ENCODE measurements at regions not wholly inside any gene's neighbourhood (a gene's known extent, or its start where the extent isn't known, plus 50 kb on each side); places are given as distances from the start of the nearest gene placed in this dataset.

DNA sequence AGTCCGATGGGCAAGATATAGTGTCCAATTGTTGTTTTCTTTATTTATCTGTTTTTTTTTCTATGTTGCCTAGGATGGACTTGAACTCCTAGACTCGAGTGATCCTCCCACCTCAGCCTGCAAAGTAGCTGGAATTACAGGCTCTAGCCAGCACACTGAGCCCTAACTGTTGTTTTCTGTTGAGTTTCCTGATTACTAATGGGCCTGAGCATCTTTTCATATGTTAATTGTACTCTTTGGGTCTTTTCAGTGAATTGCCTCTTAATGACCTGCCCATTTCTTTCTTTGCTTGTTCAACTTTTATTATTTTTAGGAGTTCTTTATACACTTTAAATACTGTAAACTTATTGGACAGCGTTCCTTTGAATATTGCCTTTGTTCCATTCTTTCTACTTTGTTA is 213.0 kb downstream of the HS3ST3B1 start:
- TF ChIP-seq, protein P1, sequence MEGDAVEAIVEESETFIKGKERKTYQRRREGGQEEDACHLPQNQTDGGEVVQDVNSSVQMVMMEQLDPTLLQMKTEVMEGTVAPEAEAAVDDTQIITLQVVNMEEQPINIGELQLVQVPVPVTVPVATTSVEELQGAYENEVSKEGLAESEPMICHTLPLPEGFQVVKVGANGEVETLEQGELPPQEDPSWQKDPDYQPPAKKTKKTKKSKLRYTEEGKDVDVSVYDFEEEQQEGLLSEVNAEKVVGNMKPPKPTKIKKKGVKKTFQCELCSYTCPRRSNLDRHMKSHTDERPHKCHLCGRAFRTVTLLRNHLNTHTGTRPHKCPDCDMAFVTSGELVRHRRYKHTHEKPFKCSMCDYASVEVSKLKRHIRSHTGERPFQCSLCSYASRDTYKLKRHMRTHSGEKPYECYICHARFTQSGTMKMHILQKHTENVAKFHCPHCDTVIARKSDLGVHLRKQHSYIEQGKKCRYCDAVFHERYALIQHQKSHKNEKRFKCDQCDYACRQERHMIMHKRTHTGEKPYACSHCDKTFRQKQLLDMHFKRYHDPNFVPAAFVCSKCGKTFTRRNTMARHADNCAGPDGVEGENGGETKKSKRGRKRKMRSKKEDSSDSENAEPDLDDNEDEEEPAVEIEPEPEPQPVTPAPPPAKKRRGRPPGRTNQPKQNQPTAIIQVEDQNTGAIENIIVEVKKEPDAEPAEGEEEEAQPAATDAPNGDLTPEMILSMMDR (IDR thresholded peaks at IDR 0.05 in 4 of 5, conservative IDR thresholded peaks at IDR 0.05 in 1 of 5): no peak
- no peak for TF ChIP-seq POLR2A (IDR thresholded peaks at IDR 0.05)

Measured in gastrocnemius medialis (tissue), 4 donors.